ENCODE measurements at regions not wholly inside any gene's neighbourhood (a gene's known extent, or its start where the extent isn't known, plus 50 kb on each side); places are given as distances from the start of the nearest gene placed in this dataset.

DNA sequence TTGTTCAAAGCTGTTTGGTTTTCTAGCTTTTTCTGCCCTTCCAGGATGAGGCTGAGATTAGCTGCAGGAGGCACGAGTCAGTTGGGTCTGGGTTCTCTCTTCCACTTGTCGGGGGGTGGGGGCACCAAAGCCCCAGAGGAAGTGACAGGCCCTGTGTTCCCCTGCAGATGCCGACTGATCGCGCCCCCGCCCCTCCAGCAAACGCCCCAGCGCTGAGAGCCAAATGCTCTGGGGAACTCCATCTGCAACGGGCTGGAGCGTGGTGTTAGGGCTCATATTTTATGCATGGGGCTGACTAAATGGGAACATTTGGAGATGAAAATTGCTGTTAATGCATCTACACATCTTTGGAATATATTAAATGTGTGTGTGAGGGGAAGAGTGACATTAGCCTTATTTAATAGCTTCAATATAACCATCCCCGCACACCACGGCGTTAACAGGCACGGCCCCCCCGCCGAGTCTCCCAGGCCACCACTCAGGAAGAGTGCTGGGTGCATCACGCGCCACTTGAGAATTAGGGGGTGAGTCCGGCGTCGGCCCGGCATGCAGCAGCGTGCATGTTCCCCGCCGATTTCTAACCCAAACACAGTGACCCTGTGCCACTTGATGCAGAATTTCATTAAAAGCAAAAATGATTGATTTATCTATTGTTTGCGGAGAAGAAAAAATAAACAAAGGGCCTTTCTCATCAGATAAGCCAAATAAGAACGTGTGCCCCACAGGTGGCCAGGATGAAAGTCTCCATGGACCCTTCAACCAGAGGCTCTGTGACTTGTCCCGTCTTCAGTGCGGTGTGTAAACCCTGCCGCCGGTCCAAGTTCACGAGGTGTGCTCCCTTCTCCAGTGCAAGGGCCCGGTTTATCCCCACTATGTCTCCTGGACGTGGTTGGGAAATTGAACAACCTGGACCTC is 165.0 kb upstream of the RTL1 start:
- DNase-seq (ENCODE audit: low read depth): no peak

DNA sequence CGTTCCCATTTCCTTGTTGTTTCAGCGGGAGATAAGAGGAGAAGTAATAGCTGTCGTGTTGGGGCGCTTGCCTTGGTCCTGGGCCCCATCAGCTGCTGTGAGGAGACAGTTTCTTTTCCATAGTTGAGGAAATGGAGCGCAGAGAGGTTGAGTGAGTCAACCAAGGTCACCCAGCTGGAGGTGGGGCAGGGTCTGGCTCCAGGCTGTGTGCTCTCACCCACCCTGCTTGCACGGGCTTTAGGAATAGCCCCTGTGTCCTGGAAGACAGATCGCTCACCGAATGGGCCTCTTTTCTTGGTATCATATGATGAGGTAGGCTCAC is 165.7 kb upstream of the RTL1 start:
- DNase-seq (ENCODE audit: low read depth): no peak

DNA sequence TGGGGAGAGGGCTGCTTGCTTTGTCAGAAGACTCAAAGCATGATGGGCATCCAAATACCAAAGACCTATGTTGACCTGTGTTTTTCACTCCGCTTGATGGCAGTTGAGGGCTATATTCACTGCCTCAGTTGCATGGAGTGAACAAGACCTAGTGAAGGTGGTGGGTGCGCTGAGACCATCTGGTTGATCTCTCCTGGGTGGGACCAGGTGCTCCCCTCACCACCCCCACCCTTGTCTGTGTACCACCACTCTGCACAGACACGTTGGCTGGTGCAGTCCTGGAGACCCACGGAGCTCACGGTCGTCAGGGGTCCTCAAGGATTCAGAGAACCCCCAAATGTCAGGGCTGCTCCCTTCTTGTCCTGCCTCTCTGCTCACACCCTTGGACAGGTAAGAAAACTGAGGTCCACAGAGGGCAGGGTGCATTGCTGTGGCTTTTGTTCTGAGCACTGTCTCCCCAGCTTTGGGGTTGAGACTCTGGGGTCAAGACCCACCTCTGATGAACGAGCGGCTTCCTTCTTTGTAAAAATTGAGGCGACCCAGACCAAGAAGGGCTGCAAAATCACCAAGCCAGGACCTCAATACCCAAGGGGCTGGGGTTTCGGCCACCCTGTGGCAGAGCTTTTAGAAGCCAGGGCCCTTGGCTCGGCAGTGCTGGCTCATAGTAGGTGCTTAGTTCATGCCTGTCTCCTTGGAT is 166.3 kb upstream of the RTL1 start:
- no peak for DNase-seq (ENCODE audit: low read depth)

DNA sequence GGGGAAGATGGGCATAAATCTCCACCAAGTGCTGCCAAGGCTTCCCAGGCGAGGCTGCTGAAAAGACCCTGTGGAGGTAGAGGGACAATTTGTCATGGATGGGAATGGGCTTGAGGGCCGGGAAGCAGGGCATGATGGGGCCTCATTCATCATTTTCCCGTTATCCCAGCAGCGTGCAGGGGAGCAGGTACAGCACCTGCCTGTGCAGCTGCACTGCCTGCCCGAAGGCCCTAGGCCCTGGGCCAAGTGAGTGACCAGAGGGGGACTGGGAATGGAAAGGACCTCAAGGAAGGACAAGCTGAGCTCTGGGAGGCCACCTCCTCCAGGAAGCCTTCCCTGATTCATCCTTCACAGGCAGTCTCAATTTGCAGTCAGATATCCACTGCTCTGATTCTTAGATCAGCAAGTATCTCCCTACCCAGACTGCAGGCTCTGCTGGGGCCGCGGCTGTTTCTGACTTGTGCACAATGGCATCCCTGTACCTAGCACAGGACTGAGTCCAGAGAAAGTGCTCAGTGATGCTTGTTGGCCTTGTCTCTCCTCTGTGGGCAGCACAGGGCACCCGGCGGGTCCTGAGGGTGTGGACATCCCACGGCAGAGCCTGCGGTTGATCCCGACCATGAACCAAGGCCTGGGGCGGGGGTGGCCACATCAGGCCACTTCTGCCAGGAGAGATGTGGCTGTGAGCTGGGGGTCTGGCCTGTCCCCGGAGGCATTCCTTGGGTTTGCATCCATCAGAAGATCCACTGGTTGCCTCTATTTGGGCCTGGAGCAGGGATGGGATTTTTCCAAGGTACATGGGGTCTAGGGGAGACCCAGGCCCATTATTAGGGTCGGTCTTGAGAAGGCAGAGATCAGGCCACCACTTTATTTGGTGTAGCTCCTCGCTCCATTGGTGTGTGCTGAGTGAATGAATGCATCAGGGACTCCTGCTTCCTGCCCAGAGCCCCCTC is 167.3 kb upstream of the RTL1 start:
- DNase-seq (ENCODE audit: low read depth): no peak

DNA sequence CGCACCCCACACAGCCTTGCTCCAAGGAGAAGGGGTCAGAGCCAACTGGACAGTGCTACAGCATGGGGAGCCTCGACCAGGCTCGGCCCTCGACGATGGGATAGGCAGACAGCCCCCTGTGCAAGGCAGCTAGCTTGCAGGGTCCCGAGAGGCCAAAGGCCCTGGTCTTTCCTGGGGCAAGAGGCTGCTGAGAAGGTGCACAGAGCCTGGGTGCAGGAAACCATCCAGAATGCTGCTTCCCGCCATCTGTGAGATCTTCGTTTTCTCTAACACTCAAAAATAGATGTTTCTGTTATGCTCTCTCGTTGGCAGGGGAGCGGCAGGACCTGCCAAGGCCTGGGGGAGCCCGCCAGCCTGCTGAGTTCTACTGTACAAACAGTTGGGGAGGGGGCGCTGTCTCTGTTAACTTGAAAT is 168.0 kb upstream of the RTL1 start:
- DNase-seq (ENCODE audit: low read depth): no peak

DNA sequence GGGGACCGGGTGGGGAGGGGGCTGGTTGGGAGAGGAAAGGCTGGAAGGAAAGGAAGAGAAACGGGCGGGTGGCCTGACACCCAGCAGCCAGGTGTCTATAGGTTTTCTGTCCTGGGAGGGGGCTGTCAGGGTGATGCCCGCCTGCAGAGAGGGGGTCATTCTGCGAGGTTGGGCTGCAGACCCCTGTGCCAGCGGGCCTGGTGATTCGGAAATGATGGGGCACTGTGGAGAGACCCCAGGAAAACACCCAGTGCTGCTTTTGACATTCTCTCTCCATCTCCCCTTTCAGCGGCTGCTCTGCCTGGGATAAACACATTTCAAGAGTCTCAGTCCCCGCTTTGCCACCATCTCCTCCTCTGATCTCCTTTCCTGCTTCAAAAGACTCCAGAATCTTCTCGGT is 168.5 kb upstream of the RTL1 start:
- DNase-seq (ENCODE audit: low read depth): no peak

DNA sequence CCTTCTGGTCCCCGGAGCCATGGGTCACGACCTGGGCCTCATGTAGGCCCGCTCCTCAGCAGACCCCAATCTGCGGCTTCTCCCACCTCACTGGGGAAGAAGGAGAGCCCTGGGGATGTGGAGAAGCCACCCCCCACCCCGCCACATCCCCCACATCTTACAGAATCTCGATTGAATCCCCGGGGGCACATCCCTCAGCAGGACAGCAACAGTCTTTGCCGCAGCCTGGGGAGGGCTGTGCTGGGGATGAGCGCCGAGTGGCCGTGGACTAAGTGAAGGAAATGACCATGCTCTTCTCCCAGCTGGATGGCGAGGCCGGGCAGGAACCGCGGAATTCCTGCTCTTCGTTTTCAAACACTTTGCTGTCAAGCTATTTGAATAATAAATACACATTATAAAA is 169.0 kb upstream of the RTL1 start:
- no peak for DNase-seq (ENCODE audit: low read depth)

DNA sequence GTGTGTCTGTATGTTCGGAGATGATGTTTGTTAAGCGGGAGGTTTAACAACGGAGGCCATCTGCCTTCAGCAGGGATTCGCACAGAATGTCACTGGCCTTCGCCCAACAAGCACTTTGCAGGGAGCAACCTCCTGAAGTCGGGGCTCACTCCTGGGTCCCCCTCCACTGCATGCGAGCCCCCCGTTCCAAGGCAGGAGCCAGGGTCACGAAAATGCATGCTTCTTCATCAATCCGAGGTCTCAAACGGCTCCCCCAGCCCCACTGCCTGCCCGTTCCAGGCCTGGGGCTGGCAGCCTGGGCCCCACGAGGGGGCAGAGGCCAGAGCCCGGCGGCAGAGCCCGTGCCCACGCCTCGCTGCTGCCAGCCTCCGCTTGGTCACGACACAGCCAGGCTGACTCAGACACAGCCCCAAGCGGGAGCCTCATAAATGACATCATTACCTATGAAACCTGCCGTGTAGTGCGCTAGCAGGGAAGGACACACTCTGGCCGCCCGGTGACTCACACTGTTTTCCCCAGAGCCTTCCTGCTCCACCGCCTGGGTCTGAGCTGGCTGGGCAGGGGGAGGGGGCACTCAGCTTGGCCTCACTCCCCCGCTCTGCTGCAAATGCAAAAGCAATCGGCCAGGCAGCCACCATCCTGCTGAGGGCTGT is 169.5 kb upstream of the RTL1 start:
- peak; percentile 82 for DNase-seq (ENCODE audit: low read depth)

DNA sequence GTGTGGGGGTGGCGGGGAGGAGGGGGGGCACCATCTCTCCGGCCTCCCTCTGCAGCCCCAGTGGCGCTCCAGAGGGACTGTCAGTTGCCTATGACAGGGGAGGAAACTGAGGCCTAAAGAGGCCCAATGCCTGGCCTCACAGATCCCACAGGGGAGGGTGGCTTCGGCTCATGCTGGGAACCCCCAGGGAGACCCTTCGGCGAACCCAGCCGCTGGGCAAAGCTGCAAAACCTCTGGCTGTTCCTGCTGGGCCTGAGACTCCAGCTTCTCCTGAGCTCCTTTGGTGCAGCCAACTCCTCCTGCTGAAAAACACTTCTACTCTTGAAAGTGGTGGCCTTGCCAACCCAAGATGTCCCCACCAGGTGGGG is 170.1 kb upstream of the RTL1 start:
- no peak for DNase-seq (ENCODE audit: low read depth)

DNA sequence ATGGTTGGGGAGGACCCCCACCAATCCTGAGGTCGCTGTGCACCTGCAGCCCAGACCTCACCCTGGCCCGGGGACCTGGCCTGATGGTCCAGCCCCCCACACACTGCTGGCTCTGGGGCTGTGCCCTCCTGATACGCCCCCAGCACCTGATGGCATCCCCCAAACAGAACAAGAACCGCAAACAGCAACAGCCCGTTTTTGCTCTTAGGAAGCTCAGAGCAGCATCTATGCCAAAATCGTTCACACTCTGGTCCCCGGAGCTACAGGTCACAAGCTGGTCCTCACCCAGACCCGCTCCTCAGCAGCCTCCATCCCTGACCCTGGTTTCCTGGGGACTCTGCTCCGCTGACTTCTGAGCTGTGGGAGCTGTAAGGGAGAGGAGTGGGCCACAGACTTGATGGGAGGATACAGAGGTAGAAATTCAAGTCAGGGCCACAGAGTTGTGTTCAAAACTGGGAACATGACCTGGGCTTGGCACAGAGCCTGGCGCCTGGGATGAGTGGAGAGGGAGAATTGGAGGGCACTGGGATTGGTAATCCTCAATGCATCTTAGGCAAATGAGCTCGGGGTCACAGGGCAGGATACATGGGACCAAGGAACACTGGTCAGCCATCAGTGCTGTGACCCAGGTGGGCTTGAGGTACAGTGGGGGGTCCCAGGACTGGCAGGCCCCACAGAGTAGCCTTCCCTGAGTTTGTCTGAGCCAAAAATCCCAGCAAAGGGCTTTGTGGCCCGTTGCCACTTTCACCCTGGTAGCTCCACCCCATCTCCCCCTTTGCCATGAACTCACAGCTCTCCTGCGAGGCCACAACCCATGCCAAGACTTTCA is 170.9 kb upstream of the RTL1 start:
- no peak for DNase-seq (ENCODE audit: low read depth)

DNA sequence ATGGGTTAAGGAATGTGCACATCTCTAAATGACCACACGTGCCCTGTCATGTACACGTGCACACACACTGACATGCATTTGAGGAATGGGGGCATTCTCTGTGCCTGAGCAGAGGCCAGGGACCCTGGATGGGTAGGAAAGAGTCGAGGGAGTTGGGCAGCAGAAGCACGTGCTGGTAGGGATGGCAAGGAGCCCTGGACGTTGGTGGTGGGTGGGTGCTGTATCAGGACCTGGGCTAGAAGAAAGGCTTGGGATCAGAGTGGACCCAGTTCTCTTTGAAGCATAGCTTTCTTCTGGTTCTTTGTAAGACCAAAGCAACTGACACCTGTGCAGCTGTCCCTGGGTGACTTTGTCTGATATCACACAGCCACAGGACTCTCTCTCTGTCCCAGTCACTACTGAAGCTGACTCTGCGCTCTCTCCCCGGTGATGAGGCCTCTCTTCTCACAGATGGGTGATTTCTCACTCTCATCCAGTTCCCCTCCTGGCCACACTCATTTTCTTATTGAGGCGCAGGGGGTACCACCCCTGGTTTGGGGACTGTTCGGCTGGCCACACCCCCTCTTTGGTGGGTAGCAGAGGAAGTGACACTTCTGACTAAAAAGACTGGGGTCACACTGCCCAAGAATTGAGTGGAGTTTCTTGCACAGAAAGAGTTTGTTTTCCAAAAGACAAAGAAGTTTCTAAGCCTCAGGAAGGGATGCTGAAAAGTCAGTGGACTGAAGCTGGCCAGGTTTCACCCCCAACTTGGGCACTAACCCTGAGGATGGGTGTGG is 171.7 kb upstream of the RTL1 start:
- no peak for DNase-seq (ENCODE audit: low read depth)

DNA sequence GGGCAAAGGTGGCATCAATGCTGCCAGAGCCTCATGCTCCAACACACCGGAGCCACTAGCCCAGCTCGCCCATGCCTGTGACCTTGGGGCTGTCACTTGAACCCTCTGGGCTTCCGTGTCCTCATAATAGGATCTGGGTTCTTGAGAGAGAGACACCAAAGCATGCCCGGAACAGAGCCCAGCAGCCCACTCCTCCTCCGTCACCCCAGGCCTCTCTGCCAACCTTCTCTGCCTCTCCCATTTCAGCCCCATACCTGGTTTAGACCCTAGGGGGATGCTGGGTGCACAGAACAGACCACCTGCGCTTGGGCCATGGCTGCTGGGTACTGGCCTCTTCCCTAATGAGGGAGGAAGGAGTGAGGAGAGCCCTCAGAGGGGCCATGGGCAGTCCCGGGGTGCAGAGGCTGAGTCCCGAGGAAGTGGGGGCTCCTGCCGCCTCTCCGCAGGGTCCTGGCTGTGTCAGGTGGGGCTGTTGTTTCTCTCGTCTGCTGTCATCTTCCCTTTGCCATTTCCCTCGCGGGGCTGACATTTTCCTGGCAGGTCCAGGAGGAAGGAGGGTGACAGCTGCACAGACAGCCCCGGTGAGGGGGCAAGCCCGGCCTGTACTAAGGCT is 172.4 kb upstream of the RTL1 start:
- no peak for DNase-seq (ENCODE audit: low read depth)

DNA sequence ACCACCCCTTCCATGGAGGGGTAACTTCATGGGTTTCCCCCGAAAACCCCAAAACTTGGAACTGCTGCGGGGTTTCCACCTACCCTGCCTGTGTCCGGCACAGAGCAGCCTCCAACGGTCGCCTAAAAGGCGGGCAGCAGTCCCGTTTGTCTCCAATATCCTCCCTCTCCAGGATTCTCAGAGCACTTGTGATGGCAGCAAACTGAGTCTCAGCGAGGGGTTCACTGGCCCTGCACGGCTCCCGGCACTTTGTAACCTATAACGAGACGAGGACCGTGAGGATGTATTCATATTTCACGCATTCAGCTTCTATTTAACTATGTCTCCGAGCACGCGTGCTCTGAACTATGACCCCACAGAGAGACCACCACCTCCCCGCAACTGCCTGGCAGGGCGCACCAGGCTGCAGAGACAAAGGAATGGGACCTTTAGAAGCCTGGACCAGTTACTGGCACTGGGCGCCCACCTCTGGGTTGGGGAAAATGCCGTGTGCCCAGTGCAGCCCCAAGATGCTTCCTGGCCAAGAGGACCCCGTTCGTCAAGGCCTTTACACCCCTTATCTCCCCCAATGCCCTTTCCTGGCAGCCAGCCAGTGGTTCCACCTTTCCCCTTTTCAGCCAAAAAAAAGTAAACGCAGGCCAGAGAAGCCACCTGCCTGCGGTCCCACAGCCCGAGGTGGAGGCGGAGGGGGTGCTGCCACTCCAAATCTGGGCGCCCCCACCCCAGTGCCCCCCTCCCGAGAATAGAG is 173.1 kb upstream of the RTL1 start:
- no peak for DNase-seq (ENCODE audit: low read depth)

DNA sequence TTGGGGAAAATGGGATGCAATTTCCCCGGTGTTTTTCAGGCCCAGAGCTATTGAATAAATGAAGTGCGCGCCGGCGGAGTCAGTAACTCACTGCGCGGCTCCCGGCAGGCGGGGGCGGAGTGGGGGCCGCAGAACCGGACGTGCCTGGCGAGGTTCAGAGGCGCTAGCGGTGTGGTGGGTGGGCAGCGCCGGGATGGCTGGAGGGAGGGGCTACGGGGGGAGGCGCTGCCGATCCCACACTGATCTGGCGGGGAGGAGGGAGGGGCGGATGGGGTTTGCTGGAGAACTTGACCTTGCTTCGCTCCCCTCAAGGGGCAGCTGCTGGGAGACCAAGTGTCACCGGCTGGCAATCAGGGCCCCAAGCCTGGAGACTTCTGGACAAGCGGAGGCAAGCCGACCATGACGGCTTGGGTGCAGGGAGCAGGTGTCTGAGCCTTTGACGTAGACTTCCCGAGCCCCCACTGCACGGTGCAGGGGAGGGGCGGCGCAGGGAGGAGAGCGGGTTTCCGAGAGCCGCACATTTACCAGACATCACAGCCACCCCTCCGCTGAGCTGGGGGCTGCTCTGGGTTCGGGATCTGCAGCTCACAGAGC is 174.1 kb upstream of the RTL1 start:
- no peak for DNase-seq (ENCODE audit: low read depth)

DNA sequence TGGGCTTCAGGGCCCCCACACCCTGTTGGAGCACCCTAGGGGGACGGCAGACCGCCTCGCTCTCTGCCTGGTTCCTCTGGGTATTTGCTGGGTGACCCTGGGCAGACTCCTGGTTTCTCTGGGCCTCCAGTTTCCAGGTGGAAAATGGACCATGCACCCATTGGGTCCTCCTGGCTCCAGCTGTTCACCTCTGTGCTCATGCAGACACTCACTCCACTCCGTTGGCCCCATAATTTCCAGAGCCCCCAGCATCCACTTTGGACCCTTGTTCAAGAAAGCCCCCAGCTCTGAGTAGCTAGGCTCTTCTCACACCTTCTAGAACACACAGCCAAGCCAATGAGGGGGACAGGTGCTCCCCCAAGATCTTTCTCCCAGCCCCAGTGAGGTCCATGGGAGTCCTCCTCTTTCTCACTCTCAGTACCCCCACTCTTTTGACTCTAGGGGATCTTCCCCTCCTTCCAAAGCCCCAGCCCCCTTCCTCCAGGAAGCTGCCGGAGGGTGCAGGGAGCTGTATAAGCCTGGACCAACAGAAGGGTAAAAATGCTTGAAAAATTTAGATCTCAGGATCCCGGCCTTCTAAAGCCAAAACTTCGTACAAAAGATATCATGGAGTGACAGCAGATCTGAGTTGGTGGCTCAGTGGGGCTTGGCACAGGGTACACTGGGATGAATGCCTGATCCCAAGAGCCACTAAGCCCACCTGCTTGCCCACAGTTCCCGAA is 174.8 kb upstream of the RTL1 start:
- no peak for DNase-seq (ENCODE audit: low read depth)

DNA sequence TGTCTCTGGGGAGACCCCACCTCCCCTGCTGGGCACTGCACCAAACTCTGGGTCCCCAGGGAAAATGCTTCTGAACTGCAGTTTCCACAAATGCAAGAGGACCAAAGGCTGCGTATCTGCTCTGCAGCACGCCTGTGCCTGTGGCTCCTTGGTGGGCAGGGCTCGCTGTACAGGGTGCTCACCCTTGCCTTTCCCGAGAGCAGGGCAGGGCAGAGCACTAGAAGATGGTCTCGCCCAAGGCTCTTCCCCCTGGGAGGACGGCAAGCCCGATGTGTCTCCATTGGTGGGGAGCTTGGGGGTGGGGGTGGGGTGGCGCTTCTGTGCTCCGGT is 175.3 kb upstream of the RTL1 start:
- DNase-seq (ENCODE audit: low read depth): no peak

DNA sequence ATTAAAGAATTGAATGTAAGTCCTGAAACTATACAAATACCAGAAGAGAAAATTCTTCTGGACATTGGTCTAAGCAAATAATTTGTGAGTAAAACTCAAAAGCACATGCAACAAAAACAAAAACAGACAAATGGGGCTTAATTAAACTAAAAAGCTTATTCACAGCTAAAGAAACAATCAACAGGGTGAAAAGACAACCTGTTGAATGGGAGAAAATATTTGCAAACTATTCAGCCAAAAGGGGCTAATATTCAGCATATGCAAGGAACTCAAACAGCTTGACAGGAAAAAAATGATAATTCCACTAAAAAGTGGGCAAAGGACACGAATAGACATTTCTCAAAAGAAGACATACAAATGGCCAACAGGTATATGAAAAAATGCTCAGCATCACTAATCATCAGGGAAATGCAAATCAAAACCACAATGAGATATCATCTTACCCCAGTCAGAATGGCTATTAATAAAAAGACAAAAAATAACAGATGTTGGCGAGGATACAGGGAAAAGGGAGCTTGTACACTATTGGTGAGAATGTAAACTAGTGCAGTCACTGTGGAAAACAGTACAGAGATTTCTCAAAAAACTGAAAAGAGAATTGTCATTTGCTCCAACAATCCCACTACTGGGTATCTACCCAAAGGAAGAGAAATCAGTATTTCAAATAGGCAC is 177.5 kb upstream of the RTL1 start:
- DNase-seq (ENCODE audit: low read depth): no peak

DNA sequence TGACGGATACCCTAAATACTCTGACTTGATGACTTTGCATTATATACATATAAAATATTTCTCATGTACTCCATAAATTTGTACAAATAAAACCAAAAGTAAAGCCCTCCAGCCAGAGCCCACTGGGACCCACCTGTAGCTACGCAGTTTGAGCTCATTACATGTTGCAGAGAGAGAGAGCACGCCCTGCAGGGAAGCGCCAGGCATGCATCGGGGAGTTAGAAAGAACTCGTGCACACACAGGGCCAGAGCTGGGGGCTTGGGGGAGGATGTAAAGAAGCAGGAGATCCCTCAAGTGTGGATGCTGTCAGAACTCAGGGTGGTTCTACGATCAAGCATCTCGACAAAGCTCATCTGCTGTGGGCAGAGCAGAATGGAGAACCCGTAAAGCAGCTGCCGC is 178.5 kb upstream of the RTL1 start:
- no peak for DNase-seq (ENCODE audit: low read depth)
